ENCODE measurements at regions not wholly inside any gene's neighbourhood (a gene's known extent, or its start where the extent isn't known, plus 50 kb on each side); places are given as distances from the start of the nearest gene placed in this dataset.

DNA sequence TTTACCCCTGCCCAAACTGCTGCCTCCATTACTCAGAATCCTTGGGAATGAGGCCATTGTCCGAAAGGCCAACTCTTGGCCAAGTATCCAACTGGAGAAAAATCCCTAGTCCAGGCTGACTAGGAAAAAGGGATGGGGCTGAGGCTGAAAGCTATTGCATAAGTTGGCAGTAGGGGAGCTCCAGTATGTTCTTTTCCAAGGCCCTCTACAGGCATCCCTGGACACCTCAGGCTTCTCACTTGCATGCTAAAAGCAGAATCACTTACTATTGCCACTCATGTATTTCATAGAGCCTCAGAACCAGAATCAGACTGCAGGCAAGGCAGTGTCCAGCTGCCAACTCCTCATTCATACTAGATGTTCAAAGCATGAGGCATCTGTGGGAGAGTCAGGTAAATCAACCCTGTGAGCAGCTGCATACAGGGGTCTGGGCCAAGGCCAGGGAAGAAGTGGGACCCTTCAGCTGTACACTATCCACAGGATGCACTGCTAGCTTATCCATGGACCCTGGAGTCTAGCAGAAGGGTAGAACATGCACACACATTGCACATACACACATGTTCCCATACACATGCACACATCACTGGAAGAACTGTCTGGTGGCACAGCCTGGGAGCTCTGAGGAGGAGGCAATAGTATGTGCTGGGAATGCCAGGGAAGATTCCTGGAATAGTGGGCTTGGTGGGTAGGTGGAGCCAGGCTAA lies 195.3 kb downstream of the C1orf94 start:
- no peaks in the 10 kb centered on the region for H4K20me1 ChIP-seq (ENCODE audit: control insufficient read depth, extremely low read depth, insufficient read depth, low read length)
- H3K36me3 ChIP-seq (ENCODE audit: control insufficient read depth in 2 of 2, extremely low read depth in 1 of 2, insufficient read depth in 2 of 2, low read length in 2 of 2) = no peaks in the 10 kb centered on the region
- H3K27ac ChIP-seq (ENCODE audit: control insufficient read depth, insufficient read depth, low read length) = no peak overlapping the region
- H3K4me1 ChIP-seq (ENCODE audit: control insufficient read depth, extremely low read depth, insufficient read depth, low read length) = no peaks in the 10 kb centered on the region
- H3K79me2 ChIP-seq (ENCODE audit: control insufficient read depth, insufficient read depth, low read length) = no peaks in the 10 kb centered on the region
- no peaks in the 10 kb centered on the region for H3K9me3 ChIP-seq (ENCODE audit: control insufficient read depth, low read depth, low read length)
- no peak overlapping the region for H3K4me3 ChIP-seq (ENCODE audit: control insufficient read depth in 2 of 3, extremely low read depth in 1 of 3, insufficient read depth in 2 of 3, low read depth in 1 of 3, low read length in 3 of 3)
- DNase-seq (ENCODE audit: low read depth, low spot score) (no peak), FAIRE-seq (no peak)
- no peak overlapping the region for H3K4me2 ChIP-seq (ENCODE audit: control insufficient read depth, extremely low read depth, insufficient read depth, low read depth, low read length)
- no peak overlapping the region for H2AFZ ChIP-seq (ENCODE audit: control insufficient read depth, low read length)
- H3K9me1 ChIP-seq (ENCODE audit: control insufficient read depth, extremely low read depth, insufficient read depth, low read length) = no peaks in the 10 kb centered on the region
- no peak overlapping the region for H3K9ac ChIP-seq (ENCODE audit: control insufficient read depth, extremely low read depth, insufficient read depth, low read length)
- peaks cover 8% of the 10 kb centered on the region for H3K27me3 ChIP-seq (ENCODE audit: control insufficient read depth, extremely low read depth, insufficient read depth, low read length)
- no peak for TF ChIP-seq EZH2 (IDR thresholded peaks at IDR 0.05; ENCODE audit: low read length)
- TF ChIP-seq, protein P1, sequence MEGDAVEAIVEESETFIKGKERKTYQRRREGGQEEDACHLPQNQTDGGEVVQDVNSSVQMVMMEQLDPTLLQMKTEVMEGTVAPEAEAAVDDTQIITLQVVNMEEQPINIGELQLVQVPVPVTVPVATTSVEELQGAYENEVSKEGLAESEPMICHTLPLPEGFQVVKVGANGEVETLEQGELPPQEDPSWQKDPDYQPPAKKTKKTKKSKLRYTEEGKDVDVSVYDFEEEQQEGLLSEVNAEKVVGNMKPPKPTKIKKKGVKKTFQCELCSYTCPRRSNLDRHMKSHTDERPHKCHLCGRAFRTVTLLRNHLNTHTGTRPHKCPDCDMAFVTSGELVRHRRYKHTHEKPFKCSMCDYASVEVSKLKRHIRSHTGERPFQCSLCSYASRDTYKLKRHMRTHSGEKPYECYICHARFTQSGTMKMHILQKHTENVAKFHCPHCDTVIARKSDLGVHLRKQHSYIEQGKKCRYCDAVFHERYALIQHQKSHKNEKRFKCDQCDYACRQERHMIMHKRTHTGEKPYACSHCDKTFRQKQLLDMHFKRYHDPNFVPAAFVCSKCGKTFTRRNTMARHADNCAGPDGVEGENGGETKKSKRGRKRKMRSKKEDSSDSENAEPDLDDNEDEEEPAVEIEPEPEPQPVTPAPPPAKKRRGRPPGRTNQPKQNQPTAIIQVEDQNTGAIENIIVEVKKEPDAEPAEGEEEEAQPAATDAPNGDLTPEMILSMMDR (optimal IDR thresholded peaks at IDR 0.05 in 1 of 3, IDR thresholded peaks at IDR 0.05 in 1 of 3, conservative IDR thresholded peaks at IDR 0.05 in 1 of 3; ENCODE audit: extremely low read depth in 1 of 3, insufficient read depth in 2 of 3, low read length in 3 of 3) = no peak
- dilution Hi-C loops (cut with MboI; ENCODE audit: extremely low pct_ligation_motif_present, low sequenced_read_pairs) = no loop called here

DNA sequence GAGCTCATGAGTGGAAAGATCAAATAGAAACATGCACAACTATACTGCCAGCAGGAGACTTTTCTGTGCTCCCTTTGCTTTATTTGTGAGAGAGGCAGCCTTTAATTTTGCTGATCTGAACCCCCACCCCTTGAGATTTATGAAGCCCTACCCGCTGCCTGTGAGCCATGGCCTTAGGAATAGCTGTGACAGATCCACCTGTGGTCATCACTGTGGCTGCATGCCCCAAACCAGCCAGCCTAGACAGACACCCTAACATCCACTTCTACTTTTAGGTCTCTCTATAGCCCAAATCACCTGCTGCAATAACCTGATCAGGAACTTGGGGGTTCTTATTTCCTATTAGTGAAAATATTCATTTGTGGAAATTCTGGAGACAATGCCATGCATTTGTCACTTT lies 196.2 kb downstream of the C1orf94 start:
- no peaks in the 10 kb centered on the region for H3K9me1 ChIP-seq (ENCODE audit: control insufficient read depth, extremely low read depth, insufficient read depth, low read length)
- no peaks in the 10 kb centered on the region for H3K9me3 ChIP-seq (ENCODE audit: control insufficient read depth, low read depth, low read length)
- no peaks in the 10 kb centered on the region for H3K4me1 ChIP-seq (ENCODE audit: control insufficient read depth, extremely low read depth, insufficient read depth, low read length)
- dilution Hi-C loops (cut with MboI; ENCODE audit: extremely low pct_ligation_motif_present, low sequenced_read_pairs) = no loop called here
- H3K27me3 ChIP-seq (ENCODE audit: control insufficient read depth, extremely low read depth, insufficient read depth, low read length) = peaks cover 12% of the 10 kb centered on the region
- TF ChIP-seq, protein P1 (optimal IDR thresholded peaks at IDR 0.05 in 1 of 3, IDR thresholded peaks at IDR 0.05 in 1 of 3, conservative IDR thresholded peaks at IDR 0.05 in 1 of 3; ENCODE audit: extremely low read depth in 1 of 3, insufficient read depth in 2 of 3, low read length in 3 of 3) = no peak
- no peak for TF ChIP-seq EZH2 (IDR thresholded peaks at IDR 0.05; ENCODE audit: low read length)
- DNase-seq (ENCODE audit: low read depth, low spot score) = no peak
- H2AFZ ChIP-seq (ENCODE audit: control insufficient read depth, low read length) = no peak overlapping the region
- no peak overlapping the region for H3K27ac ChIP-seq (ENCODE audit: control insufficient read depth, insufficient read depth, low read length)
- H4K20me1 ChIP-seq (ENCODE audit: control insufficient read depth, extremely low read depth, insufficient read depth, low read length) = no peaks in the 10 kb centered on the region
- no peak overlapping the region for H3K9ac ChIP-seq (ENCODE audit: control insufficient read depth, extremely low read depth, insufficient read depth, low read length)
- FAIRE-seq = no peak
- no peaks in the 10 kb centered on the region for H3K36me3 ChIP-seq (ENCODE audit: control insufficient read depth in 2 of 2, extremely low read depth in 1 of 2, insufficient read depth in 2 of 2, low read length in 2 of 2)
- H3K4me3 ChIP-seq (ENCODE audit: control insufficient read depth in 2 of 3, extremely low read depth in 1 of 3, insufficient read depth in 2 of 3, low read depth in 1 of 3, low read length in 3 of 3) = no peak overlapping the region
- no peak overlapping the region for H3K4me2 ChIP-seq (ENCODE audit: control insufficient read depth, extremely low read depth, insufficient read depth, low read depth, low read length)
- no peaks in the 10 kb centered on the region for H3K79me2 ChIP-seq (ENCODE audit: control insufficient read depth, insufficient read depth, low read length)
